Hepatocyte (in vitro differentiated cells): ENCODE measurements at regions not wholly inside any gene's neighbourhood (a gene's known extent, or its start where the extent isn't known, plus 50 kb on each side); places are given as distances from the start of the nearest gene placed in this dataset.
A peak's percentile ranks its signal among the peaks of the same experiment; 100 is the strongest.

Experiments used
- DNase-seq: peaks from one replicate; pipeline ENCODE4 v3.0.0-alpha.2; 2016; ENCODE audit warnings: low spot score
- H2AFZ ChIP-seq: fragments of 200-600 bp; sonication (generic); 2 replicates; pipeline ENCODE4 v1.6.0; 2016; ENCODE audit warnings: antibody characterized with exemption, mild to moderate bottlenecking
- H3K27ac ChIP-seq: fragments of 200-600 bp; sonication (generic); 2 replicates; pipeline ENCODE4 v1.5.1; 2016; ENCODE audit warnings: mild to moderate bottlenecking
- H3K27me3 ChIP-seq: fragments of 200-600 bp; sonication (generic); 2 replicates; pipeline ENCODE4 v1.6.1; 2016
- H3K36me3 ChIP-seq: fragments of 200-600 bp; sonication (generic); replicated peaks from 2 replicates; pipeline ENCODE4 v1.5.1; 2016; ENCODE audit warnings: low read depth; ENCODE audit not compliant: insufficient read depth
- H3K4me1 ChIP-seq: fragments of 200-600 bp; sonication (generic); 2 replicates; pipeline ENCODE4 v1.5.1; 2016; ENCODE audit warnings: mild to moderate bottlenecking, moderate library complexity; ENCODE audit not compliant: insufficient read depth
- H3K4me2 ChIP-seq: fragments of 200-600 bp; sonication (generic); 2 replicates; pipeline ENCODE4 v1.6.0; 2016
- H3K4me3 ChIP-seq: fragments of 200-600 bp; sonication (generic); 2 replicates; pipeline ENCODE4 v1.5.1; 2016; ENCODE audit warnings: mild to moderate bottlenecking
- H3K79me2 ChIP-seq: fragments of 200-600 bp; sonication (generic); 2 replicates; pipeline ENCODE4 v1.6.0; 2017; ENCODE audit warnings: mild to moderate bottlenecking
- H3K9me2 ChIP-seq: fragments of 200-600 bp; sonication (generic); replicated peaks from 2 replicates; pipeline ENCODE4 v1.6.0; 2017; ENCODE audit warnings: mild to moderate bottlenecking; ENCODE audit not compliant: insufficient read depth
- H3K9me3 ChIP-seq: fragments of 200-600 bp; sonication (generic); 2 replicates; pipeline ENCODE4 v1.5.1; 2016; ENCODE audit warnings: low read depth, mild to moderate bottlenecking
- H4K20me1 ChIP-seq: fragments of 200-600 bp; sonication (generic); 2 replicates; pipeline ENCODE4 v1.6.0; 2016; ENCODE audit warnings: mild to moderate bottlenecking; ENCODE audit not compliant: insufficient read depth, poor library complexity, severe bottlenecking
- CTCF ChIP-seq: fragments of 200-600 bp; sonication (generic); IDR thresholded peaks from 2 replicates; pipeline ENCODE4 v1.5.1; 2016; ENCODE audit warnings: antibody characterized with exemption, mild to moderate bottlenecking; ENCODE audit not compliant: poor library complexity
- EZH2 ChIP-seq: fragments of 200-600 bp; sonication (generic); IDR thresholded peaks from 2 replicates; pipeline ENCODE4 v1.6.1; 2016; ENCODE audit warnings: antibody characterized with exemption, mild to moderate bottlenecking, borderline replicate concordance
- EZH2phosphoT487 ChIP-seq: fragments of 200-600 bp; sonication (generic); IDR thresholded peaks from one replicate; pipeline ENCODE4 v1.6.1; 2018; ENCODE audit warnings: antibody characterized with exemption, mild to moderate bottlenecking, low read depth, moderate library complexity; ENCODE audit not compliant: unreplicated experiment, severe bottlenecking
- WGBS: methylation state at CpG from one replicate; pipeline ENCODE4 v1.1.6; 2016; ENCODE audit warnings: low lambda C conversion rate; ENCODE audit errors: missing lambda C conversion rate; 5-methylcytosine and 5-hydroxymethylcytosine counted together

GRCh38 chr14:101097109-101097793 is 193.7 kb upstream of the RTL1 start:
- Histone ChIP-seq H3K27ac (no peak overlapping the region), H3K4me1 (peaks cover 9% of the 10 kb centered on the region), H3K79me2 (no peaks in the 10 kb centered on the region), H4K20me1 (no peaks in the 10 kb centered on the region), H3K27me3 (no peaks in the 10 kb centered on the region), H3K4me2 (no peak overlapping the region), H3K9me3 (peaks cover 5% of the 10 kb centered on the region), H3K4me3 (no peak overlapping the region), H2AFZ (no peak overlapping the region), H3K36me3 (no peaks in the 10 kb centered on the region), H3K9me2 (no peaks in the 10 kb centered on the region)
- TF ChIP-seq EZH2 (no peak), EZH2phosphoT487 (no peak), CTCF (no peak)
- WGBS: 76% methylated on average over 3 of the region's 3 CpGs
- DNase-seq: no peak

GRCh38 chr14:101098177-101098576 is 194.7 kb upstream of the RTL1 start:
- H3K27ac ChIP-seq: peak overlapping the region; percentile 37
- WGBS: 70% methylated on average over 3 of the region's 3 CpGs

GRCh38 chr14:101098641-101099040 is 195.1 kb upstream of the RTL1 start:
- Histone ChIP-seq H2AFZ (no peak overlapping the region), H3K4me2 (no peak overlapping the region), H3K9me3 (peaks cover 5% of the 10 kb centered on the region), H3K27ac (peak overlapping the region; percentile 37), H3K4me3 (no peak overlapping the region), H3K9me2 (no peaks in the 10 kb centered on the region), H4K20me1 (no peaks in the 10 kb centered on the region), H3K27me3 (no peaks in the 10 kb centered on the region), H3K79me2 (no peaks in the 10 kb centered on the region), H3K36me3 (no peaks in the 10 kb centered on the region), H3K4me1 (peaks cover 9% of the 10 kb centered on the region)
- TF ChIP-seq CTCF: no peak
- TF ChIP-seq EZH2phosphoT487: no peak
- no peak for DNase-seq
- WGBS: 18% methylated on average over 2 of the region's 2 CpGs

More at GRCh38 chr14:101098177-101098576, 194.7 kb upstream of the RTL1 start:
- no peak for DNase-seq
- H3K27me3 ChIP-seq: no peaks in the 10 kb centered on the region
- no peak overlapping the region for H2AFZ ChIP-seq
- no peaks in the 10 kb centered on the region for H3K36me3 ChIP-seq
- no peaks in the 10 kb centered on the region for H4K20me1 ChIP-seq
- TF ChIP-seq EZH2: no peak
- no peak for TF ChIP-seq EZH2phosphoT487
- no peak for TF ChIP-seq CTCF
- no peak overlapping the region for H3K4me3 ChIP-seq
- H3K9me2 ChIP-seq: no peaks in the 10 kb centered on the region
- H3K9me3 ChIP-seq: peaks cover 5% of the 10 kb centered on the region
- no peaks in the 10 kb centered on the region for H3K79me2 ChIP-seq
- H3K4me2 ChIP-seq: no peak overlapping the region
- H3K4me1 ChIP-seq: peaks cover 9% of the 10 kb centered on the region
